Ectodermal cell (in vitro differentiated cells): ENCODE measurements at regions not wholly inside any gene's neighbourhood (a gene's known extent, or its start where the extent isn't known, plus 50 kb on each side); places are given as distances from the start of the nearest gene placed in this dataset.
"Not testable (repeated sequence)": the region's sequence is repeated elsewhere in the genome, so short reads cannot be mapped to it uniquely, and the experiment has no call there.

Experiments
- H3K27ac ChIP-seq: 2 replicates; pipeline ENCODE4 v1.7.0; 2013; ENCODE audit warnings: mild to moderate bottlenecking, low read depth, low read length; ENCODE audit not compliant: insufficient read depth, poor library complexity, severe bottlenecking
- H3K27me3 ChIP-seq: 2 replicates; pipeline ENCODE4 v1.7.0; 2013; ENCODE audit warnings: mild to moderate bottlenecking, low read length; ENCODE audit not compliant: insufficient read depth, control insufficient read depth, poor library complexity, severe bottlenecking
- H3K36me3 ChIP-seq: one replicate; pipeline ENCODE4 v1.7.0; 2013; ENCODE audit warnings: low read length; ENCODE audit not compliant: control insufficient read depth, insufficient read depth
- H3K4me1 ChIP-seq: one replicate; pipeline ENCODE4 v1.7.0; 2013; ENCODE audit warnings: low read length; ENCODE audit not compliant: control insufficient read depth, insufficient read depth
- H3K4me3 ChIP-seq: 2 replicates; pipeline ENCODE4 v1.7.0; 2013; ENCODE audit warnings: low read depth, low read length, control low read depth; ENCODE audit not compliant: insufficient read depth
- H3K9me3 ChIP-seq: 2 replicates; pipeline ENCODE4 v1.7.0; 2013; ENCODE audit warnings: mild to moderate bottlenecking, low read length, moderate library complexity; ENCODE audit not compliant: control insufficient read depth
- WGBS, 2 experiments: methylation state at CpG; one replicate each; pipeline ENCODE4 v1.1.7; 2013; ENCODE audit warnings: missing lambda C conversion rate in 2 of 2; 5-methylcytosine and 5-hydroxymethylcytosine counted together

GRCh38 chr2:242047963-242048362 lies 178.4 kb downstream of the RTP5 start:
- no peaks in the 10 kb centered on the region for H3K36me3 ChIP-seq
- H3K27ac ChIP-seq: no peak overlapping the region
- no peak overlapping the region for H3K4me3 ChIP-seq
- no peaks in the 10 kb centered on the region for H3K4me1 ChIP-seq
- no peaks in the 10 kb centered on the region for H3K9me3 ChIP-seq
- WGBS, 2 experiments: 79 to 83% methylated on average over 12 of the region's 12 CpGs
- H3K27me3 ChIP-seq: peaks cover 94% of the 10 kb centered on the region

GRCh38 chr2:242048479-242048878 lies 178.9 kb downstream of the RTP5 start:
- no peaks in the 10 kb centered on the region for H3K36me3 ChIP-seq
- H3K27ac ChIP-seq: no peak overlapping the region
- no peaks in the 10 kb centered on the region for H3K4me1 ChIP-seq
- peaks cover 94% of the 10 kb centered on the region for H3K27me3 ChIP-seq
- WGBS, 2 experiments: 100% methylated on average over 1 of the region's 2 CpGs; no CpG with 5 or more reads in 1 of the 2 experiments
- H3K4me3 ChIP-seq: no peak overlapping the region
- H3K9me3 ChIP-seq: no peaks in the 10 kb centered on the region

GRCh38 chr2:242049492-242049891 lies 180.0 kb downstream of the RTP5 start:
- H3K36me3 ChIP-seq, H3K4me1 ChIP-seq, H3K4me3 ChIP-seq, H3K9me3 ChIP-seq, H3K27ac ChIP-seq: not testable (repeated sequence)
- peaks cover 91% of the 10 kb centered on the region for H3K27me3 ChIP-seq
- 93 to 94% methylated on average over 6 to 7 of the region's 7 CpGs for WGBS, 2 experiments

GRCh38 chr2:242051463-242051862 lies 181.9 kb downstream of the RTP5 start:
- 48 to 52% methylated on average over 1 of the region's 1 CpG for WGBS, 2 experiments
- Histone ChIP-seq H3K27me3 (peaks cover 79% of the 10 kb centered on the region), H3K9me3 (no peaks in the 10 kb centered on the region), H3K4me1 (no peaks in the 10 kb centered on the region), H3K27ac (no peak overlapping the region), H3K36me3 (no peaks in the 10 kb centered on the region), H3K4me3 (no peak overlapping the region)

GRCh38 chr2:242052421-242052820 lies 182.9 kb downstream of the RTP5 start:
- H3K36me3 ChIP-seq: no peaks in the 10 kb centered on the region
- no peak overlapping the region for H3K4me3 ChIP-seq
- H3K4me1 ChIP-seq: no peaks in the 10 kb centered on the region
- H3K27ac ChIP-seq: no peak overlapping the region
- no peaks in the 10 kb centered on the region for H3K9me3 ChIP-seq
- H3K27me3 ChIP-seq: peaks cover 75% of the 10 kb centered on the region
- 82 to 83% methylated on average over 10 of the region's 10 CpGs for WGBS, 2 experiments

GRCh38 chr2:242053921-242054320 lies 184.4 kb downstream of the RTP5 start:
- WGBS, 2 experiments: 87 to 90% methylated on average over 12 of the region's 12 CpGs

GRCh38 chr2:242054406-242054805 lies 184.9 kb downstream of the RTP5 start:
- H3K36me3 ChIP-seq: no peaks in the 10 kb centered on the region
- H3K4me3 ChIP-seq: no peak overlapping the region
- H3K27ac ChIP-seq: no peak overlapping the region
- H3K4me1 ChIP-seq: no peaks in the 10 kb centered on the region
- H3K27me3 ChIP-seq: peaks cover 55% of the 10 kb centered on the region
- WGBS, 2 experiments: 90 to 94% methylated on average over 6 of the region's 6 CpGs
- no peaks in the 10 kb centered on the region for H3K9me3 ChIP-seq

More at GRCh38 chr2:242053921-242054320, 184.4 kb downstream of the RTP5 start:
- Histone ChIP-seq H3K27me3 (peaks cover 60% of the 10 kb centered on the region), H3K4me3 (no peak overlapping the region), H3K4me1 (no peaks in the 10 kb centered on the region), H3K36me3 (no peaks in the 10 kb centered on the region), H3K27ac (no peak overlapping the region), H3K9me3 (no peaks in the 10 kb centered on the region)

GRCh38 chr2:242054881-242055801 lies 185.6 kb downstream of the RTP5 start:
- H3K4me1 ChIP-seq: no peaks in the 10 kb centered on the region
- no peak overlapping the region for H3K4me3 ChIP-seq
- WGBS, 2 experiments: 90 to 92% methylated on average over 39 of the region's 39 CpGs
- H3K27me3 ChIP-seq: peaks cover 47% of the 10 kb centered on the region
- no peaks in the 10 kb centered on the region for H3K9me3 ChIP-seq
- no peaks in the 10 kb centered on the region for H3K36me3 ChIP-seq
- no peak overlapping the region for H3K27ac ChIP-seq

GRCh38 chr2:242056026-242056425 lies 186.5 kb downstream of the RTP5 start:
- peaks cover 39% of the 10 kb centered on the region for H3K27me3 ChIP-seq
- H3K4me3 ChIP-seq: no peak overlapping the region
- WGBS, 2 experiments: 94 to 97% methylated on average over 9 to 10 of the region's 10 CpGs

DNA sequence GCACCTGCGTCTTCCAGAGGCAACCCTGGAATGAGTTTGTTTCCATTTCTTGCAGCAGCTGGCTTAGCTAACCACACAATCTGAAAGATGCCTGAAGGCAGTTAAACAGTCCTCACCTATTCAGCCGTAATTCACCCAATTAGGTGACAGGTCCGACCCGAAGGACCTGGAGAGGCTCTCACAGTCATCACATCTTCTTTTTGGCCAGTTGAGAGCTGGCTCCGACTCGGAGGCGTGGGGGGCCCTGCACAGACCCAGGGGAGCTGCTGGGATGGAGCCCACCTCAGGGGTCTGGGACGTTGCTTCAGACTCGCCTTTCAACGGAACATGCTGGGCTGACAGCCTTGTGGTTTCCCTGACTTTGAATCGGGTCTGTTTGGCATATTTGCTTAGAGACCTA lies 187.3 kb downstream of the RTP5 start:
- no peaks in the 10 kb centered on the region for H3K9me3 ChIP-seq
- 83% methylated on average over 11 of the region's 11 CpGs for WGBS, 2 experiments
- H3K4me3 ChIP-seq: no peak overlapping the region
- no peaks in the 10 kb centered on the region for H3K36me3 ChIP-seq
- H3K27ac ChIP-seq: no peak overlapping the region
- H3K4me1 ChIP-seq: no peaks in the 10 kb centered on the region
- peaks cover 31% of the 10 kb centered on the region for H3K27me3 ChIP-seq

More at GRCh38 chr2:242056026-242056425, 186.5 kb downstream of the RTP5 start:
- H3K27ac ChIP-seq: no peak overlapping the region
- no peaks in the 10 kb centered on the region for H3K9me3 ChIP-seq
- H3K36me3 ChIP-seq: no peaks in the 10 kb centered on the region
- H3K4me1 ChIP-seq: no peaks in the 10 kb centered on the region
